Breast epithelium (tissue), 4 donors: ENCODE measurements at regions not wholly inside any gene's neighbourhood (a gene's known extent, or its start where the extent isn't known, plus 50 kb on each side); places are given as distances from the start of the nearest gene placed in this dataset.
"Not testable (repeated sequence)": the region's sequence is repeated elsewhere in the genome, so short reads cannot be mapped to it uniquely, and the experiment has no call there.

ENCODE experiments used
- DNase-seq, 2 donors: peaks; one replicate each; pipeline ENCODE4 v3.0.0-alpha.2; 2019; ENCODE audit warnings: low spot score in 2 of 2
- H3K27ac ChIP-seq, 2 donors: fragments of 200-600 bp; sonication (generic) in 1 of 2; one replicate each; pipeline ENCODE4 v1.5.1; 2016 to 2019; ENCODE audit warnings: mild to moderate bottlenecking in 1 of 2
- H3K27me3 ChIP-seq, 2 donors: fragments of 200-600 bp; sonication (generic) in 1 of 2; one replicate each; pipeline versions ENCODE4 v1.5.1 to v1.6.0; 2017 to 2019; ENCODE audit warnings: control low read depth in 1 of 2, mild to moderate bottlenecking in 1 of 2
- H3K36me3 ChIP-seq: fragments of 200-600 bp; one replicate; pipeline ENCODE4 v1.5.1; 2019
- H3K4me1 ChIP-seq, 2 donors: fragments of 200-600 bp; sonication (generic); one replicate each; pipeline ENCODE4 v1.5.1; 2016 to 2019; ENCODE audit warnings: control low read depth in 1 of 2
- H3K4me3 ChIP-seq, 3 donors: fragments of 200-600 bp; sonication (generic); 1 replicate in 2 of 3; 2 replicates in 1 of 3; pipeline ENCODE4 v1.5.1; 2016 to 2019; ENCODE audit warnings: mild to moderate bottlenecking in 3 of 3, moderate library complexity in 2 of 3
- H3K9me3 ChIP-seq, 2 donors: fragments of 200-600 bp; sonication (generic) in 1 of 2; one replicate each; pipeline ENCODE4 v1.5.1; 2016 to 2019; ENCODE audit warnings: control low read depth in 1 of 2
- CTCF ChIP-seq, 3 donors: fragments of 450-650 bp; IDR thresholded peaks; one replicate each; pipeline ENCODE4 v1.5.1; 2016 to 2017; ENCODE audit warnings: antibody characterized with exemption in 3 of 3, mild to moderate bottlenecking in 3 of 3, moderate library complexity in 3 of 3
- POLR2A ChIP-seq: fragments of 450-650 bp; IDR thresholded peaks from one replicate; pipeline ENCODE4 v1.6.1; 2016; ENCODE audit warnings: antibody characterized with exemption, mild to moderate bottlenecking, moderate library complexity
- POLR2AphosphoS5 ChIP-seq, 3 donors: sonication (generic); formaldehyde crosslinking; IDR thresholded peaks; one replicate each; pipeline ENCODE4 v1.6.1; 2017; ENCODE audit warnings: antibody characterized with exemption in 3 of 3
- intact Hi-C: fragments of 100-400 bp; cut with DNase I; formaldehyde crosslinking; loops from one replicate; pipeline ENCODE4 v1.15.1; 2023; ENCODE audit warnings: low total_unique reads

DNA sequence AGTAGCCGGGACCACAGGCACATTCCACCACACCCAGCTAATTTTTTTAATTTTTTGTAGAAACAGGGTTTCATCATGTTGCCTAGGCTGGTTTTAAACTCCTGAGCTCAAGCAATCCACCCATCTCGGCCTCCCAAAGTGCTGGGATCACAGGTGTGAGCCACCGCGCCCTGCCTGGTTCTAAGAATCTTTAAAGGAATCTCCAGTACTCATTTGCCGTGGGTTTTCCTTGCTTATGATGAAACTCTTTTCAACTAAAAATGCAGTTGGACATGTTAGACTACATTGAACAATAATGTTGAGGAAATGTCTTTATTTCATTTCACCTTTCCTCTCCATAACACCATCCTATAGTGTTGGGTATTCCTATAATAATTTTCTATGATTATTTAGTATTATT, 121.6 kb downstream of the ZNF281 start:
- H3K27ac ChIP-seq: no peak overlapping the region
- no peak for DNase-seq
- no peaks in the 10 kb centered on the region for H3K36me3 ChIP-seq
- no peaks in the 10 kb centered on the region for H3K27me3 ChIP-seq
- intact Hi-C loops: no loop called here
- H3K4me3 ChIP-seq: no peak overlapping the region
- no peak for TF ChIP-seq POLR2AphosphoS5 (IDR thresholded peaks at IDR 0.05)
- no peak for TF ChIP-seq CTCF (IDR thresholded peaks at IDR 0.05)
- TF ChIP-seq POLR2A: no peak
- no peaks in the 10 kb centered on the region for H3K4me1 ChIP-seq
- H3K9me3 ChIP-seq: no peaks in the 10 kb centered on the region

- H3K36me3 ChIP-seq, H3K27ac ChIP-seq, DNase-seq, H3K27me3 ChIP-seq, H3K9me3 ChIP-seq, intact Hi-C loops, H3K4me1 ChIP-seq, H3K4me3 ChIP-seq: not testable (repeated sequence)
These were observed 125.6 kb downstream of the ZNF281 start for GRCh38 chr1:200284236-200284635.

DNA sequence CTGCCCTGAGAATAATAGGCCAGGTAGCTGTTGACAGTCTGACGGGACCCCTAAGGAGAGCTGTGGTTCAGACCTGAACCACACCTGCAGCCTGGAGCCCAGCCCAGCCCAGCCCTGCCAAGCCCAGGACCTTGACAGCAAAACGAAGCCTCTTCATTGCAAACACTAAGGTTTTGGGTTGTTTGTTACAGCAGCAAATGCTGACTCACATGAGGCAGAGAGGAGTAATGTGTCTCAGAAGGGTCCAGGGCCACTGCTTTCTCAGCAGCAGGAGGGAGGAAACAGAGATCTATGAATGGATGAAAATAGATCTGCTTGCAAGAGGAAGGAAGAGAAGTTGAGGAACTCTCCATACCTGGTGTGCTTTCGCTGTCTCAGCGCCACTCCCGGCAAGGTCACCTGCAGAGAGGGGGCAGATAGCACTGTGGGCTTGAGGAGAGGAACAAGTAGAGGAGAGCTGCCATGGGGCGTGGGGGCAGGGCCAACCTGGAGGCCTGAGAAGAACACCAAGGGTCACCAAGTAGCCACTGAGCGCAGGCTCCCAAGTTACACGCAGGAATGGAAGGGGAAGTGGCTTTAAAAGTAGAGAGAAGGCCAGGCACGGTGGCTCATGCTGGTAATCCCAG, 127.2 kb downstream of the ZNF281 start:
- H3K4me1 ChIP-seq: no peaks in the 10 kb centered on the region
- no peaks in the 10 kb centered on the region for H3K27me3 ChIP-seq
- no peaks in the 10 kb centered on the region for H3K9me3 ChIP-seq
- TF ChIP-seq POLR2AphosphoS5 (IDR thresholded peaks at IDR 0.05) (no peak), POLR2A (no peak), CTCF (IDR thresholded peaks at IDR 0.05) (no peak)
- H3K4me3 ChIP-seq: no peak overlapping the region
- H3K27ac ChIP-seq: no peak overlapping the region
- H3K36me3 ChIP-seq: no peaks in the 10 kb centered on the region
- intact Hi-C loops: no loop called here
- no peak for DNase-seq

GRCh38 chr1:200281201-200281835, 128.5 kb downstream of the ZNF281 start:
- no peaks in the 10 kb centered on the region for H3K36me3 ChIP-seq
- no peaks in the 10 kb centered on the region for H3K9me3 ChIP-seq
- no peak overlapping the region for H3K27ac ChIP-seq
- no peak overlapping the region for H3K4me3 ChIP-seq
- intact Hi-C loops: no loop called here
- no peaks in the 10 kb centered on the region for H3K27me3 ChIP-seq
- no peaks in the 10 kb centered on the region for H3K4me1 ChIP-seq
- no peak for TF ChIP-seq POLR2A
- no peak for TF ChIP-seq CTCF (IDR thresholded peaks at IDR 0.05)
- no peak for TF ChIP-seq POLR2AphosphoS5 (IDR thresholded peaks at IDR 0.05)
- DNase-seq: no peak

DNA sequence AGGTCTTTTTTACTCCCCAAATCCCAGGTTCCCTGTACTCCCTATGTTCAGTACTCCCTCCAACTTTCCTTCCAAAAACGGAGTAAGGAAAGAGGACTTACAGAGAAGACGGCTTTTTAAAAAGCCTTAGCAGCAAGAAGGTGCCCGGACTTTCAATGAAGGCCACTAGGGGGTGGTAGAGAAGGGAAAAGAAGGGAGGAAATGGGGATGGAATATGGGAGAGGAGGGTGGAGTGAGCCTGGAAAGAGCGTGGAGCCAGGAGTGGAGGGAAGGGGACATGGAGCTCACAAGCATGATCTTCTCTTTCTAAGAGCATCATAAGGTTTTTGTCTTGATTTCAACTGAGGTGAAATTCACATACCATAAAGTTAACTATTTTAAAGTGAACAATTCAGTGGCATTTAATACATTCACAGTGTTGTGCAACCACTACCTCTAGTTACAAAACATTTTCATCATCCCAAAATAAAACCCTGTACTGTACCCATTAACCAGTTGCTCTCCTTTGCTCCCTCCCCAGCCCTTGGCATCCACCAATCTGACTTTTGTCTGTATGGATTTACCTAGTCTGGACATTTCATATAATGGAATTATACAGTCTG, 129.9 kb downstream of the ZNF281 start:
- intact Hi-C loops: no loop called here
- no peak for DNase-seq
- Histone ChIP-seq H3K27me3 (no peaks in the 10 kb centered on the region), H3K4me3 (no peak overlapping the region), H3K27ac (no peak overlapping the region), H3K36me3 (no peaks in the 10 kb centered on the region), H3K4me1 (no peaks in the 10 kb centered on the region), H3K9me3 (no peaks in the 10 kb centered on the region)
- TF ChIP-seq CTCF (IDR thresholded peaks at IDR 0.05) (peak; percentile 28 to 67 (median 55)), POLR2AphosphoS5 (IDR thresholded peaks at IDR 0.05) (no peak)
